ENCODE measurements at regions not wholly inside any gene's neighbourhood (a gene's known extent, or its start where the extent isn't known, plus 50 kb on each side); places are given as distances from the start of the nearest gene placed in this dataset.

- TF ChIP-seq, protein P1, sequence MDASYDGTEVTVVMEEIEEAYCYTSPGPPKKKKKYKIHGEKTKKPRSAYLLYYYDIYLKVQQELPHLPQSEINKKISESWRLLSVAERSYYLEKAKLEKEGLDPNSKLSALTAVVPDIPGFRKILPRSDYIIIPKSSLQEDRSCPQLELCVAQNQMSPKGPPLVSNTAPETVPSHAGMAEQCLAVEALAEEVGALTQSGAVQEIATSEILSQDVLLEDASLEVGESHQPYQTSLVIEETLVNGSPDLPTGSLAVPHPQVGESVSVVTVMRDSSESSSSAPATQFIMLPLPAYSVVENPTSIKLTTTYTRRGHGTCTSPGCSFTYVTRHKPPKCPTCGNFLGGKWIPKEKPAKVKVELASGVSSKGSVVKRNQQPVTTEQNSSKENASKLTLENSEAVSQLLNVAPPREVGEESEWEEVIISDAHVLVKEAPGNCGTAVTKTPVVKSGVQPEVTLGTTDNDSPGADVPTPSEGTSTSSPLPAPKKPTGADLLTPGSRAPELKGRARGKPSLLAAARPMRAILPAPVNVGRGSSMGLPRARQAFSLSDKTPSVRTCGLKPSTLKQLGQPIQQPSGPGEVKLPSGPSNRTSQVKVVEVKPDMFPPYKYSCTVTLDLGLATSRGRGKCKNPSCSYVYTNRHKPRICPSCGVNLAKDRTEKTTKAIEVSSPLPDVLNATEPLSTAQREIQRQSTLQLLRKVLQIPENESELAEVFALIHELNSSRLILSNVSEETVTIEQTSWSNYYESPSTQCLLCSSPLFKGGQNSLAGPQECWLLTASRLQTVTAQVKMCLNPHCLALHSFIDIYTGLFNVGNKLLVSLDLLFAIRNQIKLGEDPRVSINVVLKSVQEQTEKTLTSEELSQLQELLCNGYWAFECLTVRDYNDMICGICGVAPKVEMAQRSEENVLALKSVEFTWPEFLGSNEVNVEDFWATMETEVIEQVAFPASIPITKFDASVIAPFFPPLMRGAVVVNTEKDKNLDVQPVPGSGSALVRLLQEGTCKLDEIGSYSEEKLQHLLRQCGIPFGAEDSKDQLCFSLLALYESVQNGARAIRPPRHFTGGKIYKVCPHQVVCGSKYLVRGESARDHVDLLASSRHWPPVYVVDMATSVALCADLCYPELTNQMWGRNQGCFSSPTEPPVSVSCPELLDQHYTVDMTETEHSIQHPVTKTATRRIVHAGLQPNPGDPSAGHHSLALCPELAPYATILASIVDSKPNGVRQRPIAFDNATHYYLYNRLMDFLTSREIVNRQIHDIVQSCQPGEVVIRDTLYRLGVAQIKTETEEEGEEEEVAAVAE (CRISPR knock-in tag; IDR thresholded peaks at IDR 0.05; ENCODE audit: borderline replicate concordance), result no peak
- no peak for TF ChIP-seq IRF1 (CRISPR knock-in tag; IDR thresholded peaks at IDR 0.05; ENCODE audit: low read depth)
Measured at GRCh38 chr9:115513148-115513547, 395.2 kb upstream of the TNC start.
